Activated B cell treated with CpG ODN at 0.5 μM for 24 hours (primary cell): ENCODE measurements at regions not wholly inside any gene's neighbourhood (a gene's known extent, or its start where the extent isn't known, plus 50 kb on each side); places are given as distances from the start of the nearest gene placed in this dataset.

Source experiments
- ATAC-seq: fragments of 200-7000 bp; cut with Tn5 transposase; one replicate; pipeline ENCODE4 v1.10.0; 2021; ENCODE audit warnings: low read depth, mild to moderate bottlenecking, moderate library complexity
- CTCF ChIA-PET: fragments of 350-600 bp; sonication (Branson Sonifier 250); formaldehyde crosslinking; loops from one replicate; lab custom pipeline; 2021; ENCODE audit warnings: antibody characterized with exemption; lab: Charles Lee
- POLR2A ChIA-PET: fragments of 350-600 bp; sonication (Branson Sonifier 250); formaldehyde crosslinking; loops from one replicate; lab custom pipeline; 2021; ENCODE audit warnings: antibody characterized with exemption; lab: Charles Lee
- DNase-seq: peaks from one replicate; pipeline ENCODE4 v3.0.0; 2022
- H3K27ac Mint-ChIP-seq: one replicate; pipeline ENCODE4 v1.8.0; 2020; ENCODE audit warnings: mixed read lengths
- H3K27me3 Mint-ChIP-seq: one replicate; pipeline ENCODE4 v1.8.0; 2021; ENCODE audit warnings: mixed read lengths
- H3K36me3 Mint-ChIP-seq: one replicate; pipeline ENCODE4 v1.8.0; 2021; ENCODE audit warnings: low read depth, mixed read lengths
- H3K4me1 Mint-ChIP-seq: one replicate; pipeline ENCODE4 v1.8.0; 2021; ENCODE audit warnings: mixed read lengths
- H3K4me3 Mint-ChIP-seq: one replicate; pipeline ENCODE4 v1.8.0; 2020; ENCODE audit warnings: mild to moderate bottlenecking, mixed read lengths
- H3K9me3 Mint-ChIP-seq: one replicate; pipeline ENCODE4 v1.8.0; 2020; ENCODE audit warnings: mixed read lengths
- CTCF ChIP-seq: fragments of 200-600 bp; IDR thresholded peaks from one replicate; pipeline ENCODE4 v1.8.0; 2022; ENCODE audit warnings: antibody characterized with exemption, mild to moderate bottlenecking
- intact Hi-C: fragments of 100-400 bp; cut with micrococcal nuclease; formaldehyde crosslinking; loops from one replicate; pipeline ENCODE4 v1.15.1; 2024

- Mint-ChIP-seq H3K4me3 (no peak overlapping the region), H3K9me3 (peaks cover 2% of the 10 kb centered on the region), H3K27me3 (peaks cover 3% of the 10 kb centered on the region), H3K27ac (no peak overlapping the region), H3K4me1 (peaks cover 18% of the 10 kb centered on the region), H3K36me3 (no peaks in the 10 kb centered on the region)
- ChIA-PET CTCF (no interaction called here), POLR2A (no interaction called here)
- intact Hi-C loops = no loop called here
- no peak for TF ChIP-seq CTCF
- DNase-seq (no peak), ATAC-seq (no peak)
Measured at GRCh38 chr12:116639765-116640164, 80.6 kb downstream of the MAP1LC3B2 start.

GRCh38 chr12:116638376-116638775 is 79.2 kb downstream of the MAP1LC3B2 start:
- no peak for TF ChIP-seq CTCF
- no peak overlapping the region for H3K4me3 Mint-ChIP-seq
- intact Hi-C loops = no loop called here
- H3K9me3 Mint-ChIP-seq = no peaks in the 10 kb centered on the region
- ChIA-PET POLR2A (no interaction called here), CTCF (no interaction called here)
- ATAC-seq = no peak
- H3K27ac Mint-ChIP-seq = no peak overlapping the region
- peaks cover 8% of the 10 kb centered on the region for H3K27me3 Mint-ChIP-seq
- peaks cover 23% of the 10 kb centered on the region for H3K4me1 Mint-ChIP-seq
- no peak for DNase-seq
- no peaks in the 10 kb centered on the region for H3K36me3 Mint-ChIP-seq

GRCh38 chr12:116637589-116638150 is 78.5 kb downstream of the MAP1LC3B2 start:
- Mint-ChIP-seq H3K27ac (no peak overlapping the region), H3K4me1 (peaks cover 23% of the 10 kb centered on the region), H3K4me3 (no peak overlapping the region), H3K27me3 (peaks cover 8% of the 10 kb centered on the region), H3K9me3 (no peaks in the 10 kb centered on the region), H3K36me3 (no peaks in the 10 kb centered on the region)
- intact Hi-C loops = no loop called here
- TF ChIP-seq CTCF = no peak
- ATAC-seq (no peak), DNase-seq (no peak)
- ChIA-PET POLR2A (no interaction called here), CTCF (no interaction called here)

GRCh38 chr12:116636608-116637519 is 77.7 kb downstream of the MAP1LC3B2 start:
- ATAC-seq = no peak
- Mint-ChIP-seq H3K36me3 (no peaks in the 10 kb centered on the region), H3K9me3 (no peaks in the 10 kb centered on the region), H3K27ac (no peak overlapping the region), H3K27me3 (peaks cover 8% of the 10 kb centered on the region), H3K4me3 (no peak overlapping the region), H3K4me1 (peaks cover 23% of the 10 kb centered on the region)
- CTCF ChIA-PET = no interaction called here
- intact Hi-C loops = no loop called here
- TF ChIP-seq CTCF = no peak
- POLR2A ChIA-PET = no interaction called here
- DNase-seq = no peak

GRCh38 chr12:116635487-116635886 is 76.3 kb downstream of the MAP1LC3B2 start:
- POLR2A ChIA-PET = no interaction called here
- Mint-ChIP-seq H3K4me1 (peaks cover 23% of the 10 kb centered on the region), H3K9me3 (no peaks in the 10 kb centered on the region), H3K4me3 (peak overlapping the region; percentile 76), H3K36me3 (no peaks in the 10 kb centered on the region), H3K27me3 (peaks cover 21% of the 10 kb centered on the region), H3K27ac (no peak overlapping the region)
- no peak for TF ChIP-seq CTCF
- CTCF ChIA-PET = no interaction called here
- intact Hi-C loops = no loop called here
- ATAC-seq (peak; percentile 71), DNase-seq (no peak)
